ENCODE measurements at regions not wholly inside any gene's neighbourhood (a gene's known extent, or its start where the extent isn't known, plus 50 kb on each side); places are given as distances from the start of the nearest gene placed in this dataset.

GRCh38 chr7:118298771-118299170 lies 74.3 kb downstream of the ANKRD7 start:
- H3K4me1 ChIP-seq (ENCODE audit: control insufficient read depth in 4 of 4, insufficient read depth in 4 of 4, low read length in 3 of 4), result no peaks in the 10 kb centered on the region
- H3K9ac ChIP-seq (ENCODE audit: low read depth in 1 of 2, low read length in 2 of 2), result no peak overlapping the region
- H3K27ac ChIP-seq (ENCODE audit: low read depth in 1 of 2, low read length in 2 of 2), result no peak overlapping the region
- H3K9me3 ChIP-seq (ENCODE audit: control insufficient read depth in 4 of 4, low read length in 3 of 4), result no peaks in the 10 kb centered on the region
- no peak overlapping the region for H3K4me3 ChIP-seq (ENCODE audit: low read depth in 1 of 3, low read length in 3 of 3)
- DNase-seq (ENCODE audit: low spot score), result no peak
- H3K27me3 ChIP-seq (ENCODE audit: control insufficient read depth in 4 of 4, insufficient read depth in 4 of 4, low read length in 3 of 4), result peaks cover 0 to 4% (median 0%) of the 10 kb centered on the region in 4 donors
- no peaks in the 10 kb centered on the region for H3K36me3 ChIP-seq (ENCODE audit: control insufficient read depth in 4 of 4, insufficient read depth in 3 of 4, low read depth in 1 of 4, low read length in 3 of 4)
- no peak for TF ChIP-seq RAD21 (IDR thresholded peaks at IDR 0.05)
- TF ChIP-seq, protein P1, sequence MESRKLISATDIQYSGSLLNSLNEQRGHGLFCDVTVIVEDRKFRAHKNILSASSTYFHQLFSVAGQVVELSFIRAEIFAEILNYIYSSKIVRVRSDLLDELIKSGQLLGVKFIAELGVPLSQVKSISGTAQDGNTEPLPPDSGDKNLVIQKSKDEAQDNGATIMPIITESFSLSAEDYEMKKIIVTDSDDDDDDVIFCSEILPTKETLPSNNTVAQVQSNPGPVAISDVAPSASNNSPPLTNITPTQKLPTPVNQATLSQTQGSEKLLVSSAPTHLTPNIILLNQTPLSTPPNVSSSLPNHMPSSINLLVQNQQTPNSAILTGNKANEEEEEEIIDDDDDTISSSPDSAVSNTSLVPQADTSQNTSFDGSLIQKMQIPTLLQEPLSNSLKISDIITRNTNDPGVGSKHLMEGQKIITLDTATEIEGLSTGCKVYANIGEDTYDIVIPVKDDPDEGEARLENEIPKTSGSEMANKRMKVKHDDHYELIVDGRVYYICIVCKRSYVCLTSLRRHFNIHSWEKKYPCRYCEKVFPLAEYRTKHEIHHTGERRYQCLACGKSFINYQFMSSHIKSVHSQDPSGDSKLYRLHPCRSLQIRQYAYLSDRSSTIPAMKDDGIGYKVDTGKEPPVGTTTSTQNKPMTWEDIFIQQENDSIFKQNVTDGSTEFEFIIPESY (IDR thresholded peaks at IDR 0.05), result no peak
- TF ChIP-seq ATF3 (IDR thresholded peaks at IDR 0.05), result no peak
- TF ChIP-seq NR2F2 (IDR thresholded peaks at IDR 0.05), result no peak
- no peak for TF ChIP-seq GABPA (IDR thresholded peaks at IDR 0.05 in 1 of 2, conservative IDR thresholded peaks at IDR 0.05 in 1 of 2)
- TF ChIP-seq RXRA (IDR thresholded peaks at IDR 0.05), result no peak
- TF ChIP-seq YY1 (IDR thresholded peaks at IDR 0.05), result no peak
- TF ChIP-seq TAF1 (conservative IDR thresholded peaks at IDR 0.05), result no peak
- TF ChIP-seq FOXA1 (IDR thresholded peaks at IDR 0.05), result no peak
- no peak for TF ChIP-seq HNF4G (IDR thresholded peaks at IDR 0.05)
- TF ChIP-seq MAX (IDR thresholded peaks at IDR 0.05), result no peak
- TF ChIP-seq, protein P2, sequence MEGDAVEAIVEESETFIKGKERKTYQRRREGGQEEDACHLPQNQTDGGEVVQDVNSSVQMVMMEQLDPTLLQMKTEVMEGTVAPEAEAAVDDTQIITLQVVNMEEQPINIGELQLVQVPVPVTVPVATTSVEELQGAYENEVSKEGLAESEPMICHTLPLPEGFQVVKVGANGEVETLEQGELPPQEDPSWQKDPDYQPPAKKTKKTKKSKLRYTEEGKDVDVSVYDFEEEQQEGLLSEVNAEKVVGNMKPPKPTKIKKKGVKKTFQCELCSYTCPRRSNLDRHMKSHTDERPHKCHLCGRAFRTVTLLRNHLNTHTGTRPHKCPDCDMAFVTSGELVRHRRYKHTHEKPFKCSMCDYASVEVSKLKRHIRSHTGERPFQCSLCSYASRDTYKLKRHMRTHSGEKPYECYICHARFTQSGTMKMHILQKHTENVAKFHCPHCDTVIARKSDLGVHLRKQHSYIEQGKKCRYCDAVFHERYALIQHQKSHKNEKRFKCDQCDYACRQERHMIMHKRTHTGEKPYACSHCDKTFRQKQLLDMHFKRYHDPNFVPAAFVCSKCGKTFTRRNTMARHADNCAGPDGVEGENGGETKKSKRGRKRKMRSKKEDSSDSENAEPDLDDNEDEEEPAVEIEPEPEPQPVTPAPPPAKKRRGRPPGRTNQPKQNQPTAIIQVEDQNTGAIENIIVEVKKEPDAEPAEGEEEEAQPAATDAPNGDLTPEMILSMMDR (IDR thresholded peaks at IDR 0.05; ENCODE audit: low read depth, low read length, missing input control), result no peak
- TF ChIP-seq, protein P3, sequence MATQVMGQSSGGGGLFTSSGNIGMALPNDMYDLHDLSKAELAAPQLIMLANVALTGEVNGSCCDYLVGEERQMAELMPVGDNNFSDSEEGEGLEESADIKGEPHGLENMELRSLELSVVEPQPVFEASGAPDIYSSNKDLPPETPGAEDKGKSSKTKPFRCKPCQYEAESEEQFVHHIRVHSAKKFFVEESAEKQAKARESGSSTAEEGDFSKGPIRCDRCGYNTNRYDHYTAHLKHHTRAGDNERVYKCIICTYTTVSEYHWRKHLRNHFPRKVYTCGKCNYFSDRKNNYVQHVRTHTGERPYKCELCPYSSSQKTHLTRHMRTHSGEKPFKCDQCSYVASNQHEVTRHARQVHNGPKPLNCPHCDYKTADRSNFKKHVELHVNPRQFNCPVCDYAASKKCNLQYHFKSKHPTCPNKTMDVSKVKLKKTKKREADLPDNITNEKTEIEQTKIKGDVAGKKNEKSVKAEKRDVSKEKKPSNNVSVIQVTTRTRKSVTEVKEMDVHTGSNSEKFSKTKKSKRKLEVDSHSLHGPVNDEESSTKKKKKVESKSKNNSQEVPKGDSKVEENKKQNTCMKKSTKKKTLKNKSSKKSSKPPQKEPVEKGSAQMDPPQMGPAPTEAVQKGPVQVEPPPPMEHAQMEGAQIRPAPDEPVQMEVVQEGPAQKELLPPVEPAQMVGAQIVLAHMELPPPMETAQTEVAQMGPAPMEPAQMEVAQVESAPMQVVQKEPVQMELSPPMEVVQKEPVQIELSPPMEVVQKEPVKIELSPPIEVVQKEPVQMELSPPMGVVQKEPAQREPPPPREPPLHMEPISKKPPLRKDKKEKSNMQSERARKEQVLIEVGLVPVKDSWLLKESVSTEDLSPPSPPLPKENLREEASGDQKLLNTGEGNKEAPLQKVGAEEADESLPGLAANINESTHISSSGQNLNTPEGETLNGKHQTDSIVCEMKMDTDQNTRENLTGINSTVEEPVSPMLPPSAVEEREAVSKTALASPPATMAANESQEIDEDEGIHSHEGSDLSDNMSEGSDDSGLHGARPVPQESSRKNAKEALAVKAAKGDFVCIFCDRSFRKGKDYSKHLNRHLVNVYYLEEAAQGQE (IDR thresholded peaks at IDR 0.05), result no peak
- TF ChIP-seq FOXA2 (IDR thresholded peaks at IDR 0.05), result no peak

GRCh38 chr7:118300177-118300576 lies 75.7 kb downstream of the ANKRD7 start:
- DNase-seq (ENCODE audit: low spot score), result no peak
- Histone ChIP-seq H3K27me3 (ENCODE audit: control insufficient read depth in 4 of 4, insufficient read depth in 4 of 4, low read length in 3 of 4) (peaks cover 0 to 6% (median 0%) of the 10 kb centered on the region in 4 donors), H3K4me1 (ENCODE audit: control insufficient read depth in 4 of 4, insufficient read depth in 4 of 4, low read length in 3 of 4) (no peaks in the 10 kb centered on the region), H3K9ac (ENCODE audit: low read depth in 1 of 2, low read length in 2 of 2) (no peak overlapping the region), H3K9me3 (ENCODE audit: control insufficient read depth in 4 of 4, low read length in 3 of 4) (no peaks in the 10 kb centered on the region), H3K36me3 (ENCODE audit: control insufficient read depth in 4 of 4, insufficient read depth in 3 of 4, low read depth in 1 of 4, low read length in 3 of 4) (no peaks in the 10 kb centered on the region), H3K27ac (ENCODE audit: low read depth in 1 of 2, low read length in 2 of 2) (no peak overlapping the region), H3K4me3 (ENCODE audit: low read depth in 1 of 3, low read length in 3 of 3) (no peak overlapping the region)
- TF ChIP-seq FOXA2 (IDR thresholded peaks at IDR 0.05) (no peak), GABPA (IDR thresholded peaks at IDR 0.05 in 1 of 2, conservative IDR thresholded peaks at IDR 0.05 in 1 of 2) (no peak), HNF4A (conservative IDR thresholded peaks at IDR 0.05) (no peak), TAF1 (conservative IDR thresholded peaks at IDR 0.05) (no peak), ATF3 (IDR thresholded peaks at IDR 0.05) (no peak), RAD21 (IDR thresholded peaks at IDR 0.05) (no peak), JUND (IDR thresholded peaks at IDR 0.05) (no peak), HNF4G (IDR thresholded peaks at IDR 0.05) (no peak), NR2F2 (IDR thresholded peaks at IDR 0.05) (no peak), YY1 (IDR thresholded peaks at IDR 0.05) (no peak), EGR1 (IDR thresholded peaks at IDR 0.05; ENCODE audit: low read depth in 2 of 2) (no peak)
- TF ChIP-seq, protein P3 (IDR thresholded peaks at IDR 0.05), result no peak

All from liver (tissue), 7 donors.